Smooth muscle cell (in vitro differentiated cells): ENCODE measurements at regions not wholly inside any gene's neighbourhood (a gene's known extent, or its start where the extent isn't known, plus 50 kb on each side); places are given as distances from the start of the nearest gene placed in this dataset.

ENCODE experiments used
- DNase-seq: peaks from one replicate; lab custom pipeline; 2025; ENCODE audit not compliant: unreplicated experiment; lab: John Stamatoyannopoulos, UW
- H2AFZ ChIP-seq: fragments of 200-600 bp; sonication (generic); 2 replicates; pipeline ENCODE4 v1.6.0; 2016; ENCODE audit warnings: antibody characterized with exemption, low read depth, mild to moderate bottlenecking
- H3F3A ChIP-seq: fragments of 200-600 bp; sonication (generic); 2 replicates; pipeline ENCODE4 v1.6.0; 2017; ENCODE audit warnings: antibody characterized with exemption, low read depth
- H3K27ac ChIP-seq: fragments of 200-600 bp; sonication (generic); 2 replicates; pipeline ENCODE4 v1.5.1; 2016; ENCODE audit warnings: low read depth, mild to moderate bottlenecking
- H3K27me3 ChIP-seq: fragments of 200-600 bp; sonication (generic); 2 replicates; pipeline ENCODE4 v1.6.1; 2016; ENCODE audit warnings: low read depth, mild to moderate bottlenecking
- H3K36me3 ChIP-seq: fragments of 200-600 bp; sonication (generic); 2 replicates; pipeline ENCODE4 v1.5.1; 2016; ENCODE audit warnings: low read depth
- H3K4me1 ChIP-seq: fragments of 200-600 bp; sonication (generic); 2 replicates; pipeline ENCODE4 v1.5.1; 2016; ENCODE audit warnings: low read depth
- H3K4me2 ChIP-seq: fragments of 200-600 bp; sonication (generic); 2 replicates; pipeline ENCODE4 v1.6.0; 2016; ENCODE audit warnings: mild to moderate bottlenecking
- H3K4me3 ChIP-seq: fragments of 200-600 bp; sonication (generic); 2 replicates; pipeline ENCODE4 v1.5.1; 2016; ENCODE audit warnings: mild to moderate bottlenecking
- H3K79me2 ChIP-seq: fragments of 200-600 bp; sonication (generic); 2 replicates; pipeline ENCODE4 v1.6.0; 2016; ENCODE audit warnings: low read depth, mild to moderate bottlenecking
- H3K9ac ChIP-seq: fragments of 200-600 bp; sonication (generic); 2 replicates; pipeline ENCODE4 v1.6.0; 2016; ENCODE audit warnings: low read depth
- H3K9me3 ChIP-seq: fragments of 200-600 bp; sonication (generic); replicated peaks from 2 replicates; pipeline ENCODE4 v1.5.1; 2016; ENCODE audit warnings: low read depth
- H4K20me1 ChIP-seq: fragments of 200-600 bp; sonication (generic); 2 replicates; pipeline ENCODE4 v1.6.0; 2016; ENCODE audit warnings: low read depth
- WGBS: methylation state at CpG from one replicate; pipeline ENCODE4 v1.1.7; 2016; ENCODE audit warnings: low lambda C conversion rate; 5-methylcytosine and 5-hydroxymethylcytosine counted together
- TF ChIP-seq, protein P1 (sequence below): fragments of 200-600 bp; sonication (generic); IDR thresholded peaks from 2 replicates; pipeline ENCODE4 v1.5.1; 2017; ENCODE audit warnings: borderline replicate concordance, mild to moderate bottlenecking, antibody characterized with exemption; ENCODE audit not compliant: insufficient read depth, poor library complexity, severe bottlenecking

DNA sequence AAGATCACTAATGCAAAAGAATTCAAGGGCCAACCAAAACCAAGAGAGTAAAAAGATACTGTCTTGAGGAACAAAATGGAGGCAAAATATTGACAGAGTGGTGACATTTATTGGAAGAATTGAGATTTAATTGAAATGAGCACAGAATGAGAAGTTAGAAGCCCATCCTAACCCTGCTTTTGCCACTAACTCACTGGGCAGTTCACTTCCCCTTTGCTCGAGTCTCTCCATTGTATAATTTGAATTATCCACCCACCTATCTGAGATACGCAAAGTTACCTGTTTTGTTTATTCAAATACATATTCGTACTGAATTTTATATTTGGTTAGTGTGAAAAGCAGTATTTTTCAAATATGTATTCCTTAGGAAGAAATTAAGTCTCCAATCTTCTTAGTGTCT, 204.5 kb upstream of the PRDM1 start:
- H3K4me1 ChIP-seq: no peaks in the 10 kb centered on the region
- no peak overlapping the region for H3K27ac ChIP-seq
- no peaks in the 10 kb centered on the region for H3K36me3 ChIP-seq
- H3K4me3 ChIP-seq: no peak overlapping the region
- H3K4me2 ChIP-seq: no peak overlapping the region
- no peaks in the 10 kb centered on the region for H3F3A ChIP-seq
- H3K27me3 ChIP-seq: peaks cover 3% of the 10 kb centered on the region
- H3K79me2 ChIP-seq: no peaks in the 10 kb centered on the region
- no peak overlapping the region for H2AFZ ChIP-seq
- no peak overlapping the region for H3K9ac ChIP-seq
- no peaks in the 10 kb centered on the region for H3K9me3 ChIP-seq
- WGBS: 93% methylated on average over 3 of the region's 3 CpGs
- DNase-seq: no peak
- TF ChIP-seq, protein P1, sequence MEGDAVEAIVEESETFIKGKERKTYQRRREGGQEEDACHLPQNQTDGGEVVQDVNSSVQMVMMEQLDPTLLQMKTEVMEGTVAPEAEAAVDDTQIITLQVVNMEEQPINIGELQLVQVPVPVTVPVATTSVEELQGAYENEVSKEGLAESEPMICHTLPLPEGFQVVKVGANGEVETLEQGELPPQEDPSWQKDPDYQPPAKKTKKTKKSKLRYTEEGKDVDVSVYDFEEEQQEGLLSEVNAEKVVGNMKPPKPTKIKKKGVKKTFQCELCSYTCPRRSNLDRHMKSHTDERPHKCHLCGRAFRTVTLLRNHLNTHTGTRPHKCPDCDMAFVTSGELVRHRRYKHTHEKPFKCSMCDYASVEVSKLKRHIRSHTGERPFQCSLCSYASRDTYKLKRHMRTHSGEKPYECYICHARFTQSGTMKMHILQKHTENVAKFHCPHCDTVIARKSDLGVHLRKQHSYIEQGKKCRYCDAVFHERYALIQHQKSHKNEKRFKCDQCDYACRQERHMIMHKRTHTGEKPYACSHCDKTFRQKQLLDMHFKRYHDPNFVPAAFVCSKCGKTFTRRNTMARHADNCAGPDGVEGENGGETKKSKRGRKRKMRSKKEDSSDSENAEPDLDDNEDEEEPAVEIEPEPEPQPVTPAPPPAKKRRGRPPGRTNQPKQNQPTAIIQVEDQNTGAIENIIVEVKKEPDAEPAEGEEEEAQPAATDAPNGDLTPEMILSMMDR: no peak
- H4K20me1 ChIP-seq: no peaks in the 10 kb centered on the region

DNA sequence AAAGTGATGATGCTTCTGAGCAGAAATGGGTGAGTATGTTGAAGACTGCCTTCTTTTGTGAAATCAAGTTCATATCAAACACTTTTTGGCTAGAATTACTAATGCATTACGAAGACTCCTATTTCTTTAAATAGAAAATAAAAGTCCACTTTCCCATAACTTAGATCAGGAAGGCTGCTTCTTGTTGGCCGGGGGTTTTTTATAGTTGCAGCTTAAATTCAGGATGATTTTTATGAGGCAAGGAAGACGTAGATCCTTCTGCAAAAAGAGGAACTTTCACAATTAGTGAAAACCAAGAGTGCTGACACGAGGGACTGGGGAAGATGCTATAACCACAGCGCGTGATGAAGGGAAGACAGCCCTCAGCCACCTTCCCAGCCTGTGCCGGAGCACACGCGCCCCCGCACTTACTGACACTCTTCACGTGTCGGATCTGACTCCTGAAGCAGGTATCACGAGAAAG, 206.1 kb upstream of the PRDM1 start:
- Histone ChIP-seq H3K36me3 (no peaks in the 10 kb centered on the region), H3F3A (no peaks in the 10 kb centered on the region), H3K27me3 (no peaks in the 10 kb centered on the region), H3K4me2 (no peak overlapping the region), H4K20me1 (no peaks in the 10 kb centered on the region), H2AFZ (no peak overlapping the region), H3K9ac (no peak overlapping the region), H3K9me3 (no peaks in the 10 kb centered on the region), H3K4me3 (no peak overlapping the region), H3K79me2 (no peaks in the 10 kb centered on the region), H3K27ac (no peak overlapping the region), H3K4me1 (no peaks in the 10 kb centered on the region)
- TF ChIP-seq, protein P1: no peak
- DNase-seq: no peak
- WGBS: 78% methylated on average over 13 of the region's 13 CpGs

DNA sequence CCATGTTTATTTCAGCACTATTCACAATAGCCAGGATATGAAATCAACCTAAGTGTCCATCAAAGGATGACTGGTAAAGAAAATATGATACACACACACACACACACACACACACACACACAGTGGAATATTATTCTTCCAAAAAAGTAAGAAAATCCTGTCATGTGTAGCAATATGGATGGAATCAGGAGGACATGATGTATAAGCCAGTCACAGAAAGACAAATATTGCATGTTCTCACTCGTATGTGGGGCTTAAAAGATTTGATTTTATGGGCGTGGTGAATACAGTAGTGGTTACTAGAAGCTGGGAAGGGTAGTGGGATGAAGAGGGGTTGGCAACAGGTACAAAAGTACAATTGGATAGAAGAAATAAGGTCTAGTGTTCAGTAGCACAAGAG, 207.0 kb upstream of the PRDM1 start:
- H3K36me3 ChIP-seq: no peaks in the 10 kb centered on the region
- TF ChIP-seq, protein P1: no peak
- no peaks in the 10 kb centered on the region for H4K20me1 ChIP-seq
- no peak overlapping the region for H3K27ac ChIP-seq
- H3F3A ChIP-seq: no peaks in the 10 kb centered on the region
- no peak overlapping the region for H2AFZ ChIP-seq
- no peaks in the 10 kb centered on the region for H3K9me3 ChIP-seq
- no peak overlapping the region for H3K9ac ChIP-seq
- no peaks in the 10 kb centered on the region for H3K4me1 ChIP-seq
- 83% methylated on average over 2 of the region's 2 CpGs for WGBS
- no peak overlapping the region for H3K4me3 ChIP-seq
- no peak for DNase-seq
- no peaks in the 10 kb centered on the region for H3K27me3 ChIP-seq
- H3K4me2 ChIP-seq: no peak overlapping the region
- H3K79me2 ChIP-seq: no peaks in the 10 kb centered on the region

DNA sequence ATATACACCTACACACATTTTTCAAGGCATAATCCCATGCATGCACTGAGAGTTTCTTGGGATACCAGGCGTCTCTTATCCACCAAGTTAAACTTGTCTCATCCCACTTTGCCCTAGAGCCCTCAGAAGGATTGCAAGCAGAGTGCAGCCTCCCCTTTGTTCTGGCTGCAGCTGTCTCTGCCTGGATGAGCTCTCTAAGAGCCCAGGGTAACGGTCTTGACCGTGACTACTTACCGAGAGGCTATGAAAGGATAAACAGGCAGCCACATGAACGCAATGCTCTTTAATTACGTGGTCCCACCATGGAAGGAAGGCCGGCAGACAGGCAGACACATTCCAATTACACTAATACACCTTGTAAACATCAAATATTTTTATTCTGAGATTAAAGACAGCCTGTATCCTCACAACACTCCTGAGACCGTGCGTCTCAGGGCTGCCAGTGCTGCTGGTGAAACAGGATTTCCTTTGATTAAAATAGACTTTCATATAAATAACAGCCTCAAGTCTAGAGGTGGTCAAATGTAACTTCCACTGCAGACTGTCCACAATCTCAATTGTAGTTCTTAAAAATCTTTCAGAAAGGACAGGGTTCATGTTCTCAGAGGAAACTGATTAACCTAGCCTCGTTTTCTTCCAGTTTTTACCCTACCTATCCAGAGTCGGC, 210.0 kb upstream of the PRDM1 start:
- Histone ChIP-seq H3K27me3 (no peaks in the 10 kb centered on the region), H3K36me3 (no peaks in the 10 kb centered on the region), H3K4me3 (no peak overlapping the region), H3K27ac (no peak overlapping the region), H3K4me1 (no peaks in the 10 kb centered on the region), H3K4me2 (no peak overlapping the region), H4K20me1 (no peaks in the 10 kb centered on the region), H3K9me3 (no peaks in the 10 kb centered on the region), H3K79me2 (no peaks in the 10 kb centered on the region), H2AFZ (no peak overlapping the region), H3K9ac (no peak overlapping the region), H3F3A (no peaks in the 10 kb centered on the region)
- no peak for DNase-seq
- WGBS: 69% methylated on average over 11 of the region's 11 CpGs
- TF ChIP-seq, protein P1: no peak
